SK-N-SH treated with all-trans-retinoic acid at 6 μM for 48 hours (cell line): ENCODE measurements at regions not wholly inside any gene's neighbourhood (a gene's known extent, or its start where the extent isn't known, plus 50 kb on each side); places are given as distances from the start of the nearest gene placed in this dataset.

ENCODE experiments used
- ATAC-seq: fragments of 200-7000 bp; cut with Tn5 transposase; 3 replicates; pipeline ENCODE4 v1.9.1; 2020; ENCODE audit warnings: mild to moderate bottlenecking, moderate library complexity
- ARNTL ChIP-seq: fragments of 450-650 bp; formaldehyde crosslinking; IDR thresholded peaks from 2 replicates; pipeline ENCODE4 v1.5.0; 2020; ENCODE audit warnings: low read depth, mild to moderate bottlenecking, moderate library complexity, borderline replicate concordance
- BACH2 ChIP-seq: fragments of 250-450 bp; sonication (Bioruptor Pico); IDR thresholded peaks from 2 replicates; pipeline ENCODE4 v1.9.0; 2021; ENCODE audit warnings: mild to moderate bottlenecking, borderline replicate concordance
- CSDC2 ChIP-seq: fragments of 250-450 bp; sonication (Bioruptor Pico); IDR thresholded peaks from 2 replicates; pipeline ENCODE4 v1.5.0; 2020; ENCODE audit warnings: mild to moderate bottlenecking, moderate library complexity
- ESRRG ChIP-seq: fragments of 250-450 bp; sonication (Bioruptor Pico); IDR thresholded peaks from 2 replicates; pipeline ENCODE4 v1.6.1; 2021; ENCODE audit warnings: mild to moderate bottlenecking
- GLIS3 ChIP-seq: fragments of 250-450 bp; sonication (Bioruptor Pico); IDR thresholded peaks from 2 replicates; pipeline ENCODE4 v1.5.0; 2020; ENCODE audit warnings: mild to moderate bottlenecking, moderate library complexity
- ISL1 ChIP-seq: fragments of 250-450 bp; sonication (Bioruptor Pico); IDR thresholded peaks from 2 replicates; pipeline ENCODE4 v2.1.2; 2022; ENCODE audit warnings: mild to moderate bottlenecking, moderate library complexity
- OSR1 ChIP-seq: fragments of 250-450 bp; sonication (Bioruptor Pico); IDR thresholded peaks from 2 replicates; pipeline ENCODE4 v1.8.0; 2022; ENCODE audit warnings: moderate library complexity, mild to moderate bottlenecking, inconsistent platforms
- PPARA ChIP-seq: fragments of 250-450 bp; sonication (Bioruptor Pico); IDR thresholded peaks from 2 replicates; pipeline ENCODE4 v1.5.0; 2020; ENCODE audit warnings: mild to moderate bottlenecking, borderline replicate concordance
- RARB ChIP-seq: fragments of 250-450 bp; sonication (Bioruptor Pico); IDR thresholded peaks from 2 replicates; pipeline ENCODE4 v1.8.0; 2021; ENCODE audit warnings: mild to moderate bottlenecking, moderate library complexity
- SNAI2 ChIP-seq: fragments of 250-450 bp; sonication (Bioruptor Pico); IDR thresholded peaks from 2 replicates; pipeline ENCODE4 v1.5.0; 2020; ENCODE audit warnings: mild to moderate bottlenecking, moderate library complexity
- TCF4 ChIP-seq: fragments of 250-450 bp; sonication (Bioruptor Pico); IDR thresholded peaks from 2 replicates; pipeline ENCODE4 v1.8.0; 2021; ENCODE audit warnings: mild to moderate bottlenecking, moderate library complexity, borderline replicate concordance
- ZC3H10 ChIP-seq: fragments of 250-450 bp; sonication (Bioruptor Pico); IDR thresholded peaks from 2 replicates; pipeline ENCODE4 v1.5.1; 2021; ENCODE audit warnings: mild to moderate bottlenecking, moderate library complexity
- ZFP3 ChIP-seq: fragments of 250-450 bp; sonication (Bioruptor Pico); IDR thresholded peaks from 2 replicates; pipeline ENCODE4 v1.5.0; 2020; ENCODE audit warnings: mild to moderate bottlenecking, moderate library complexity
- ZFP30 ChIP-seq: fragments of 450-650 bp; formaldehyde crosslinking; IDR thresholded peaks from 2 replicates; pipeline ENCODE4 v1.5.0; 2022; ENCODE audit warnings: mild to moderate bottlenecking, moderate library complexity
- ZNF565 ChIP-seq: fragments of 450-650 bp; formaldehyde crosslinking; conservative IDR thresholded peaks from 2 replicates; pipeline ENCODE4 v1.5.0; 2020; ENCODE audit warnings: low read depth, mild to moderate bottlenecking, moderate library complexity
- ZNF70 ChIP-seq: fragments of 450-650 bp; formaldehyde crosslinking; IDR thresholded peaks from 2 replicates; pipeline ENCODE4 v1.5.0; 2020; ENCODE audit warnings: mild to moderate bottlenecking, moderate library complexity
- ZNF8 ChIP-seq: fragments of 450-650 bp; formaldehyde crosslinking; IDR thresholded peaks from 2 replicates; pipeline ENCODE4 v1.5.0; 2020; ENCODE audit warnings: mild to moderate bottlenecking, moderate library complexity
- TF ChIP-seq, protein P1 (sequence below): fragments of 250-450 bp; sonication (Bioruptor Pico); IDR thresholded peaks from 2 replicates; pipeline ENCODE4 v1.5.1; 2020; ENCODE audit warnings: low read depth, mild to moderate bottlenecking, moderate library complexity
- TF ChIP-seq, protein P2 (sequence below): fragments of 250-450 bp; sonication (Bioruptor Pico); IDR thresholded peaks from 2 replicates; pipeline ENCODE4 v1.8.0; 2020; ENCODE audit warnings: mild to moderate bottlenecking, moderate library complexity, borderline replicate concordance
- TF ChIP-seq, protein P3 (sequence below): fragments of 250-450 bp; sonication (Bioruptor Pico); IDR thresholded peaks from 2 replicates; pipeline ENCODE4 v1.5.0; 2020; ENCODE audit warnings: mild to moderate bottlenecking, moderate library complexity
- TF ChIP-seq, protein P4 (sequence below): fragments of 250-450 bp; sonication (Bioruptor Pico); IDR thresholded peaks from 2 replicates; pipeline ENCODE4 v1.8.0; 2021; ENCODE audit warnings: low read depth, mild to moderate bottlenecking, moderate library complexity, borderline replicate concordance
- TF ChIP-seq, protein P5 (sequence below): fragments of 250-450 bp; sonication (Bioruptor Pico); IDR thresholded peaks from 2 replicates; pipeline ENCODE4 v1.5.1; 2021; ENCODE audit warnings: mild to moderate bottlenecking, moderate library complexity

DNA sequence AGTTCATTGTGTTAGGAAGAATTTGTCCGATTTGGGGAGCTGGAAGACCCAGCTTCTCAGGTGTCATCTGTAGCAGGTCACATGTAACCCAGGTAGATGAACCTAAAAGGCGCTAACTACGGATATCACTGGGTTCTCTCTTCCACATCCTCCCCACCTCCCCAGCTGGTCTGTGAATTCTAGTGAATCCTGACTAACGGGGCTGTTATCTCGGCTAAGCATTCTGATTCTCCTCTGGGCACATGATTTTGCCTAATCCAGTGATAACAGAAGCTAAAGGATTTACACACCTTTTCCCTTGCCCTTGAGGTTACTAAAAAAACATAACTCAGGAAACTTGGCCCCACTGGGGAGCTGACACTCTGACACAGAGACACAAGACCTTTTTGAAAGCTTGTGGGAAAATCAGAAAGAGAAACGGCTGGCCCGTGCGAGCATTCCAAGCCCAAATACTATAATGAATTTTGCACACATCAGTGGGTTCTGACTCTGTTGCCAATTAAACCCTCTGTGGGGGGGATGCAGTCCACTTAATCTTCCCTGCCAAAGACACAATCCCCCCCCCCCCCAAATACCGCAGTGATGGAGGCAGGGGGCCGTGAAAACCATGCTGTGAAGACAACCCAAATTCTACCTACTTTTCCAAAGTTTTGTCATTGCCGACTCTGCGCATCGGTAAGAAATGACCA lies 81.0 kb upstream of the FZD10 start:
- ATAC-seq, result no peak
- TF ChIP-seq RARB, result no peak
- TF ChIP-seq, protein P1, sequence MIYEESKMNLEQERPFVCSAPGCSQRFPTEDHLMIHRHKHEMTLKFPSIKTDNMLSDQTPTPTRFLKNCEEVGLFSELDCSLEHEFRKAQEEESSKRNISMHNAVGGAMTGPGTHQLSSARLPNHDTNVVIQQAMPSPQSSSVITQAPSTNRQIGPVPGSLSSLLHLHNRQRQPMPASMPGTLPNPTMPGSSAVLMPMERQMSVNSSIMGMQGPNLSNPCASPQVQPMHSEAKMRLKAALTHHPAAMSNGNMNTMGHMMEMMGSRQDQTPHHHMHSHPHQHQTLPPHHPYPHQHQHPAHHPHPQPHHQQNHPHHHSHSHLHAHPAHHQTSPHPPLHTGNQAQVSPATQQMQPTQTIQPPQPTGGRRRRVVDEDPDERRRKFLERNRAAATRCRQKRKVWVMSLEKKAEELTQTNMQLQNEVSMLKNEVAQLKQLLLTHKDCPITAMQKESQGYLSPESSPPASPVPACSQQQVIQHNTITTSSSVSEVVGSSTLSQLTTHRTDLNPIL (CRISPR knock-in tag), result no peak
- no peak for TF ChIP-seq ZNF70 (CRISPR knock-in tag)
- TF ChIP-seq, protein P2, sequence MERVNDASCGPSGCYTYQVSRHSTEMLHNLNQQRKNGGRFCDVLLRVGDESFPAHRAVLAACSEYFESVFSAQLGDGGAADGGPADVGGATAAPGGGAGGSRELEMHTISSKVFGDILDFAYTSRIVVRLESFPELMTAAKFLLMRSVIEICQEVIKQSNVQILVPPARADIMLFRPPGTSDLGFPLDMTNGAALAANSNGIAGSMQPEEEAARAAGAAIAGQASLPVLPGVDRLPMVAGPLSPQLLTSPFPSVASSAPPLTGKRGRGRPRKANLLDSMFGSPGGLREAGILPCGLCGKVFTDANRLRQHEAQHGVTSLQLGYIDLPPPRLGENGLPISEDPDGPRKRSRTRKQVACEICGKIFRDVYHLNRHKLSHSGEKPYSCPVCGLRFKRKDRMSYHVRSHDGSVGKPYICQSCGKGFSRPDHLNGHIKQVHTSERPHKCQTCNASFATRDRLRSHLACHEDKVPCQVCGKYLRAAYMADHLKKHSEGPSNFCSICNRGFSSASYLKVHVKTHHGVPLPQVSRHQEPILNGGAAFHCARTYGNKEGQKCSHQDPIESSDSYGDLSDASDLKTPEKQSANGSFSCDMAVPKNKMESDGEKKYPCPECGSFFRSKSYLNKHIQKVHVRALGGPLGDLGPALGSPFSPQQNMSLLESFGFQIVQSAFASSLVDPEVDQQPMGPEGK, result no peak
- no peak for TF ChIP-seq OSR1 (CRISPR knock-in tag)
- no peak for TF ChIP-seq CSDC2 (CRISPR knock-in tag)
- no peak for TF ChIP-seq ISL1 (CRISPR knock-in tag)
- TF ChIP-seq ESRRG (CRISPR knock-in tag), result no peak
- TF ChIP-seq SNAI2 (CRISPR knock-in tag), result no peak
- TF ChIP-seq, protein P3, sequence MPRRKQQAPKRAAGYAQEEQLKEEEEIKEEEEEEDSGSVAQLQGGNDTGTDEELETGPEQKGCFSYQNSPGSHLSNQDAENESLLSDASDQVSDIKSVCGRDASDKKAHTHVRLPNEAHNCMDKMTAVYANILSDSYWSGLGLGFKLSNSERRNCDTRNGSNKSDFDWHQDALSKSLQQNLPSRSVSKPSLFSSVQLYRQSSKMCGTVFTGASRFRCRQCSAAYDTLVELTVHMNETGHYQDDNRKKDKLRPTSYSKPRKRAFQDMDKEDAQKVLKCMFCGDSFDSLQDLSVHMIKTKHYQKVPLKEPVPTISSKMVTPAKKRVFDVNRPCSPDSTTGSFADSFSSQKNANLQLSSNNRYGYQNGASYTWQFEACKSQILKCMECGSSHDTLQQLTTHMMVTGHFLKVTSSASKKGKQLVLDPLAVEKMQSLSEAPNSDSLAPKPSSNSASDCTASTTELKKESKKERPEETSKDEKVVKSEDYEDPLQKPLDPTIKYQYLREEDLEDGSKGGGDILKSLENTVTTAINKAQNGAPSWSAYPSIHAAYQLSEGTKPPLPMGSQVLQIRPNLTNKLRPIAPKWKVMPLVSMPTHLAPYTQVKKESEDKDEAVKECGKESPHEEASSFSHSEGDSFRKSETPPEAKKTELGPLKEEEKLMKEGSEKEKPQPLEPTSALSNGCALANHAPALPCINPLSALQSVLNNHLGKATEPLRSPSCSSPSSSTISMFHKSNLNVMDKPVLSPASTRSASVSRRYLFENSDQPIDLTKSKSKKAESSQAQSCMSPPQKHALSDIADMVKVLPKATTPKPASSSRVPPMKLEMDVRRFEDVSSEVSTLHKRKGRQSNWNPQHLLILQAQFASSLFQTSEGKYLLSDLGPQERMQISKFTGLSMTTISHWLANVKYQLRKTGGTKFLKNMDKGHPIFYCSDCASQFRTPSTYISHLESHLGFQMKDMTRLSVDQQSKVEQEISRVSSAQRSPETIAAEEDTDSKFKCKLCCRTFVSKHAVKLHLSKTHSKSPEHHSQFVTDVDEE (CRISPR knock-in tag), result no peak
- TF ChIP-seq, protein P4, sequence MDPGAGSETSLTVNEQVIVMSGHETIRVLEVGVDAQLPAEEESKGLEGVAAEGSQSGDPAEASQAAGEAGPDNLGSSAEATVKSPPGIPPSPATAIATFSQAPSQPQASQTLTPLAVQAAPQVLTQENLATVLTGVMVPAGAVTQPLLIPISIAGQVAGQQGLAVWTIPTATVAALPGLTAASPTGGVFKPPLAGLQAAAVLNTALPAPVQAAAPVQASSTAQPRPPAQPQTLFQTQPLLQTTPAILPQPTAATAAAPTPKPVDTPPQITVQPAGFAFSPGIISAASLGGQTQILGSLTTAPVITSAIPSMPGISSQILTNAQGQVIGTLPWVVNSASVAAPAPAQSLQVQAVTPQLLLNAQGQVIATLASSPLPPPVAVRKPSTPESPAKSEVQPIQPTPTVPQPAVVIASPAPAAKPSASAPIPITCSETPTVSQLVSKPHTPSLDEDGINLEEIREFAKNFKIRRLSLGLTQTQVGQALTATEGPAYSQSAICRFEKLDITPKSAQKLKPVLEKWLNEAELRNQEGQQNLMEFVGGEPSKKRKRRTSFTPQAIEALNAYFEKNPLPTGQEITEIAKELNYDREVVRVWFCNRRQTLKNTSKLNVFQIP (CRISPR knock-in tag), result no peak
- no peak for TF ChIP-seq ZNF8
- no peak for TF ChIP-seq GLIS3 (CRISPR knock-in tag)
- TF ChIP-seq, all 23 proteins: peak for 0

DNA sequence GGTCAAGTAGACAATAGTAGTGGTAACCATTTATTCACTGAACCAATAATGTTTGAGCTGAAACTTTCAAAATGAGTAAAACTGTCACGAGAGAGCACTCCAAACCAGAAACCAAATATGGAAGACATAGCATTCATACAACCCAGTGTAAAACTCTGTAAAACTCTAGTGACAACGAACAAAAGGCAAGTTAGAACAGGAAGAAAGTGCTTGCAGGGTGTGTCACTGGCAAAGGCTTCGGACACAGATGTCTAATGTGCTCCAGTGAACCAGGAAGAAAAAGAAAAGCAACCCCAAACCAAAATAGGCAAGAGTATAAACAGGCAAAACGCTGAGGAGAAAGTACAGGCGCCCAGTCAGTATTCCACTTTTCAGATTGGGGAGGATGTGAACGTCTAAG lies 79.3 kb upstream of the FZD10 start:
- ATAC-seq, result no peak
- TF ChIP-seq, protein P1 (CRISPR knock-in tag), result no peak
- no peak for TF ChIP-seq CSDC2 (CRISPR knock-in tag)
- TF ChIP-seq ZC3H10 (CRISPR knock-in tag), result no peak
- no peak for TF ChIP-seq ZNF565 (CRISPR knock-in tag)
- TF ChIP-seq ZFP3 (CRISPR knock-in tag), result no peak
- no peak for TF ChIP-seq TCF4 (CRISPR knock-in tag)
- no peak for TF ChIP-seq ZNF70 (CRISPR knock-in tag)
- TF ChIP-seq BACH2 (CRISPR knock-in tag), result no peak
- TF ChIP-seq ZNF8, result no peak
- TF ChIP-seq SNAI2 (CRISPR knock-in tag), result no peak
- TF ChIP-seq ESRRG (CRISPR knock-in tag), result no peak
- no peak for TF ChIP-seq OSR1 (CRISPR knock-in tag)
- TF ChIP-seq, protein P5, sequence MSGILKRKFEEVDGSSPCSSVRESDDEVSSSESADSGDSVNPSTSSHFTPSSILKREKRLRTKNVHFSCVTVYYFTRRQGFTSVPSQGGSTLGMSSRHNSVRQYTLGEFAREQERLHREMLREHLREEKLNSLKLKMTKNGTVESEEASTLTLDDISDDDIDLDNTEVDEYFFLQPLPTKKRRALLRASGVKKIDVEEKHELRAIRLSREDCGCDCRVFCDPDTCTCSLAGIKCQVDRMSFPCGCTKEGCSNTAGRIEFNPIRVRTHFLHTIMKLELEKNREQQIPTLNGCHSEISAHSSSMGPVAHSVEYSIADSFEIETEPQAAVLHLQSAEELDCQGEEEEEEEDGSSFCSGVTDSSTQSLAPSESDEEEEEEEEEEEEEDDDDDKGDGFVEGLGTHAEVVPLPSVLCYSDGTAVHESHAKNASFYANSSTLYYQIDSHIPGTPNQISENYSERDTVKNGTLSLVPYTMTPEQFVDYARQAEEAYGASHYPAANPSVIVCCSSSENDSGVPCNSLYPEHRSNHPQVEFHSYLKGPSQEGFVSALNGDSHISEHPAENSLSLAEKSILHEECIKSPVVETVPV (CRISPR knock-in tag), result no peak
- TF ChIP-seq ARNTL (CRISPR knock-in tag), result no peak
- TF ChIP-seq, protein P3 (CRISPR knock-in tag), result no peak
- TF ChIP-seq PPARA, result no peak
- TF ChIP-seq ZFP30, result no peak
- TF ChIP-seq, protein P2, result no peak
